ENCODE measurements at regions not wholly inside any gene's neighbourhood (a gene's known extent, or its start where the extent isn't known, plus 50 kb on each side); places are given as distances from the start of the nearest gene placed in this dataset.

- DNase-seq, result no peak
Observed at GRCh38 chr17:77849239-77849638, 109.3 kb upstream of the TNRC6C start.

GRCh38 chr17:77851921-77852320, 106.6 kb upstream of the TNRC6C start:
- DNase-seq, result no peak

- no peak for DNase-seq
Observed at GRCh38 chr17:77852731-77853130, 105.8 kb upstream of the TNRC6C start.

DNA sequence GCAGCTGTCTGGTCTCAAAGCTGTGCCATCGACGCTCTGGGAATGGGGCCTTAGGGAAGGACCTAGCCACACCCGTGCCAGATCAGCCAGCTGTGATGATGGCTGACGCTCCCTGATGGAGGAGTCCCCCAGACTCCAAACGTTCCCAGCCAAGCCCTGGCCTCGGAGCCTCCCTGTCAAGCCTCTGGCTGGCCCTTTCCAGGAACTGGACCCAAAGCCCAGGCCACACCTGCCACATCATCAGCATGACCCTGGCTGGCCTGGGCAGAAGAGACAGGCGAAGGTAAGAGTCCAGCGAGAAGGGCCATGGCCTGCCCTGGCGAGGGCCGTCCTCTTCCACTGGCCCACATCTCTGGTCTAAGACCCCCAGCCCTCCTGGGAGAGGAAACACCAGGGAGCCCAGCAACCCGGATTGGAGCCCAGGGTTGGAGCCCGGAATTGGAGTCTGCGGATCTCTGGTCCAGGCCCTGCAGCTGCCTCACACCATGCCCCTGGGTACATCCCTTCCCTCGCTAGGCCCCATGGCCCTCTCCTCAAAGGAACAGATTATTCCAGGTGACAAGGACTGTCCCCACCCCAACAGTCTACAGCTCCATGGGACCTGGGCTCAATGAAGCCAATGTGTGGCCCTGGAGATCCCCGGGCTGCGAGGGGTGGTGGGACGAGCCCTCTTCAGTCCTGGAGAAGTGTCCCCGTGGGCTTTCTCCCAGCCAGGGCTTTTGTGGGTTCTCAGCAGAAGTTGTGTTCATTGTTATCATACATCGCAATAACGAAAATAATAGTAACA, 105.1 kb upstream of the TNRC6C start:
- DNase-seq, result no peak

GRCh38 chr17:77854083-77854758, 104.3 kb upstream of the TNRC6C start:
- DNase-seq, result no peak

DNA sequence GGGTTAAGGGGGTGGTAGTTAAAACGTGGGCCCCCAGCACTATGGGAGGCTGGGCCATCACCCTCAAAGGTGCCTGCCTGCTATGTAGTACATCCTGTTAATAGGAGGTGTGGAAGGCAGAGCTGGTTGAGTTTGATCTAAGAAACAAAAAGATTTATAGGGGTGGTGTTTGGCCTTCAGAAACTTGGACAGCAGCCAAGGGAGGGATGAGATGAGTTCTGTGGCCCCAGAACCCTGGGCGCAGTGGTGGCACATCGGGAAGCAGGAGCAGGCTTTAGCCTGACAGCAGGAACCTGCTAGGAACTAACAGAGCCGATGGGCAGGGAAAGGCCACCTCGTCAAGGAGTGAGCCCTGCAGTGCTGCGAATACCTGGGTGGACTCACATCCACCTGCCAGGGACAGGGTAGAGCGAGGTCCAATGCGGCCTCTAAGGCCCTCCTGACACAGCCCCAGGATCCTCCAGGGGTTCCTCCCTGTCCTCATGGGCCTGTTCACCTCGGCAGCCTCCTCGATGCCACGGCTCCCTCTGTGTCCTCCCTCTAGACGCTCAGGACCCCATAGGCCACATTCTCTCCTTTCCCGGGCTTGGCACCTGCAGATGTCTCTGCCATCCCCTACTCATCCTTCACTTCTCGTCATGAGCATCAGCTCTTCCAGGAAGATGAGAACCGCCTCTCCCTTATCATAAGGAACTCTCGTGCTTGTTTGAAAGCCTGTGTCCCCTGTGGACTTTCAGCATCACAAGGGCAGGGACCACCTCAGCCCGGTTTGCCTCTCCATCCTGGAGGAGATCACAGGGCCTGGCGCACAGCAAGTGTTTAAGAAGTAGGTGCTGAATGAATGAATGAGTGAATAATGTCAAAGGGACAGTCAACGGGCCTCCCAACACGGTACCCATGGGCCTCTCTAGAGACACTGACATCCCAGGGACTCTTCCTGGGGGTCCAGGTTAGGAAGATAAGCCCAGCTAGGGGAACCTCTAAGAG, 103.5 kb upstream of the TNRC6C start:
- DNase-seq, result no peak

- DNase-seq, result no peak
Observed at GRCh38 chr17:77856551-77857305, 101.8 kb upstream of the TNRC6C start.

DNA sequence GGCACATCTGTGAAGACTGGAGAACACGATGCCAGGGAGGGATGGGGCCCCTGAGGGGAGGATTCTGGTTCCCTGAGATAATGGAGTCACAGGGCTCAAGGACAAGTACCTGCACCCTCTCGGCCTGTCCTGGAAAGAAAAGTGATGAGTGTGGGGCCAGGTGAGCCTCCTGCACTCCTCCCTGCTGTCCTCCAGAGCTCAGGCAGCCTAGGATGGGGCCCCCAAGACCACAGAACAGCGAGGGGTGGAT, 101.3 kb upstream of the TNRC6C start:
- no peak for DNase-seq

DNA sequence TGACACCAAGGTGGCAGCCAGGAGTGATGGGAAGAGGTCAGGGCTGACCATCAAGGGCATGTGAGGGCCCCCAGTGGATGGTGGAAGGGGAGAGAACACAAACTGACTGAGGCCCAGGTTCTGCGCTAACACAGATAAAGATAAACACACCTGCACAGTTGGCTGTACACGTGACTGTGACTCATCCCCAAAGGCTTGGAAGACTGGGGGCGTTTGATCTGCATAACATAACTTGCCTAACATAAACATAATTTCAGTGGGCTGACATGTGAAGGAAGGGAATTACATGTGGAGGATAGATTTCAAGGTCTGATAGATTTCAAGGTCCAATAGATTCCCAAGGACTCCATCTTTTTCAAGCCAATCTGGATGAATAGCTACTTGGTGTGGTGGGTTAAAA, 100.9 kb upstream of the TNRC6C start:
- no peak for DNase-seq

DNA sequence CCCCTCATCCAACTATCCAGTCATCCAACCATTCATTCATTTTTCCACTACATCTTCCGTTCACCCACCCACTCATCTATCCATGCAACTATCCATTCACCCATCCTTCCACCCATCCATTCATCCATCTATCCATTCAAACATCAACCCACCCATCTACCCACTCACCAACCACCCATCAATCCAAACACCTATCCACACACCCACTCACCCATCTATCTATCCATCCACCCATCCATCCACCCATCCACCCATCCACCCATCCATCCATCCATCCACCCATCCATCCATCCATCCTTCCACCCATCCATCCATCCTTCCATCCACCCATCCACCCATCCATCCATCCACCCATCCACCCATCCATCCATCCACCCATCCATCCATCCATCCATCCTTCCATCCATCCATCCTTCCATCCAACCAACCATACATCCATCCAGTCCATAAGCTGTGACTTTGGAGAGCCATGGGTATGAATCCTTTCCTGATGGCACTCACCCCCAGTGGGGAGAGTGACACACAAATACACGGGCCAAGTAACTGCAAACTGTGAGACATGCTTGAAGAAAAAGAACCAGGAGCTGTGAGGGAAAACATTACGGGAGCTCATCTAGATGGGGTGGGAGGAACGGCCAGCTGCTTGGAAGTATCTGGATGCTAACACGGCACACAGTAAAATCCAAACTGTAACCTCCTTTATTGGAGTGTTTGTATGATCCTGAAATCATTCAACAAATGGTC, 100.0 kb upstream of the TNRC6C start:
- no peak for DNase-seq

GRCh38 chr17:77859035-77859810, 99.3 kb upstream of the TNRC6C start:
- DNase-seq, result no peak

- DNase-seq, result no peak
Observed at GRCh38 chr17:77861133-77861695, 97.3 kb upstream of the TNRC6C start.

DNA sequence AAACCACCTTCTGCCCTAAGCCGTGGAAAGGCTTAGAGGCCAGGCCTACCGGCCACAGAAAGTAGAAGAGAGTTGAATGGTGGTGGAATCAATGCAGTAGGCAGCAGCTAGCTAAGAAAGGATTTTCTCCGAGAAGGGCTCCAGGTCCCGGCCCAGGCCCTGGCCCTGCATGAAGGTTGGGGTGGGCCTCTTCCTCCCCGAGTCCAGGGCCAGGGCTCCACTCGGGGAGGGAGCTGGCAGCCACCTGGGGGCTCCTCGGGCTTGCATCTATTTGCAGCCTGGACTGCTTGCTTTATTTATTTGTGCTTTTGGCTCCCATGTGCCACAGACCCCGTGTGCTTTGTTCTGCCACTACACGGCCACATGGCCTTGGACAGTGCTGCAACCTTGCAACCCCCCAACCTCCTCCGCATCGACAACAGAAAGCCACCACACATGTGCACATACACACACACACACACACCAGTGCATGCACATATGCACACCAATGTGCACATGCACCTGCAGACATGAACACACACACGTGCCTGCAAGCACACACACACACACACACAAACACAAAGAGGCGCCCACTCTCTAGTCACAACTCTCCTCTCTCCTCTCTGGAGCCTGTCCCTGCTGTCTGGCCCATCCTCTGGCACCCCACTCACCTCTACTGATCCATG, 96.4 kb upstream of the TNRC6C start:
- DNase-seq, result no peak

DNA sequence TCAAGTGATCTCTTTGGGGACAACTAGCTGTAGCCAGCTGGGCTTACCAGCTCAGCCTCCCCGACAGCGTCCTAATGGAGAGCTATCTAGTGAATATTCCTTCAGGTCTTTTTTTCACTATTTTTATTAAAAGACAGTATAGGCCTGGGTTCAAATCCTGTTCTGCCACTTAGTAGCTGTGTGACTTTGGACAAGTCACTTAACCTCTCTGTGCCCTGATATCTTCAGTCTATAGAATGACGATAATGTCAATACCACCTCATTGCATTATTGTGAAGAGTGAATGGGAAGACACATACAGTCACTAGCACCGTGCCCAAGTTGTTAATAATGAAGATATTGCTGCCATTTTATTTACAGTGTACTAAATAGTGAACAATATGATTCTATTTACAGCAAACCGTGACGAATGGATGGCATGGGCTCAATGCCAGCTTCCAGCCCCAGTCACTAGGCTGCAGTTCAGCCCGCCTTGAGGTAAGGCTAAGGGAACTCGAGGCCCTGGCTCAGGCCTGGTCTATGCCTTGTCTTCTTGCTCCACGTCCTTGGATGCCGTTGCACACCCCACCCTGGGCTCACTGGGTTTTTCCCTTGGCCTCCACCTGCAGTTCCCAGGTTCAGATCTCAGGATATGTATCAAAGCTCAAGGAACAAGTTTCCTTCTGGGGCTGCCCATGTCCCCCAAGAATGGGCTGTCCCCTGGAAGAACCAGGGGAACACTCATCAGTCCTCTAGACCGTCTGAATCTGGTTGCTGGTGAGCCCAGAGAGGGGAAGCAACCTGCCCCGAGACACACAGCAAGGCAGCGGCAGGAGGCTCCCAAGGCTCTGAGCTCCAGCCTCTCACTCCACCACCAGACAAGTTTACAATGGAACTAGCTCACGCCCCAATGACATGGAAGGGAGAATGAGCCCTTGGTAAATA, 95.4 kb upstream of the TNRC6C start:
- DNase-seq, result no peak

GRCh38 chr17:77863814-77864161, 94.7 kb upstream of the TNRC6C start:
- DNase-seq, result no peak

GRCh38 chr17:77864234-77865111, 94.0 kb upstream of the TNRC6C start:
- no peak for DNase-seq

DNA sequence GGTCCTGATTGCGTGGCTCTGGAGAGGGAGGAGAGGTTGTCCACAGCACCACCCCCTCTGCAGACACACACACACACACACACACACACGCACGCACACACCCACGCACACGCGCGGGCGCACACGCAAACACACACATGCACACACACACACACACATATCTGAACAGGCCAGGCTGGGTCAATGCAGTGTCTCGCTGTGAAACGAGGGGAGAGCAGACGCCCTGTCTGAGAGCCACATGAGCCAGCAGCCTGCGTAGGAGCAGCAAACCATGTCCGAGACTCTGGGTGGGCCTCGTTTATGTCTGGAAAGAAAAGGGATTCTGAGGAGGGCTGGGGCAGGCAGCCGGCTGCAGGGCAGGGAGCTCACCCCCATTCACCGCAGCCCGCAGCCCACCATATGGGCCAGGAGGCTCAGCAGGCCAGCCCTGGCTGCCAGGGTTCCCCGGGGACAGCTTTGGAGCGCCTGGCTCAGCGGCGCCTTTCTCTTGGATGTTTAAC, 93.3 kb upstream of the TNRC6C start:
- DNase-seq, result no peak

GRCh38 chr17:77865716-77866115, 92.8 kb upstream of the TNRC6C start:
- no peak for DNase-seq

Measured in bone marrow (tissue), 2 donors.